ENCODE measurements at regions not wholly inside any gene's neighbourhood (a gene's known extent, or its start where the extent isn't known, plus 50 kb on each side); places are given as distances from the start of the nearest gene placed in this dataset.

DNA sequence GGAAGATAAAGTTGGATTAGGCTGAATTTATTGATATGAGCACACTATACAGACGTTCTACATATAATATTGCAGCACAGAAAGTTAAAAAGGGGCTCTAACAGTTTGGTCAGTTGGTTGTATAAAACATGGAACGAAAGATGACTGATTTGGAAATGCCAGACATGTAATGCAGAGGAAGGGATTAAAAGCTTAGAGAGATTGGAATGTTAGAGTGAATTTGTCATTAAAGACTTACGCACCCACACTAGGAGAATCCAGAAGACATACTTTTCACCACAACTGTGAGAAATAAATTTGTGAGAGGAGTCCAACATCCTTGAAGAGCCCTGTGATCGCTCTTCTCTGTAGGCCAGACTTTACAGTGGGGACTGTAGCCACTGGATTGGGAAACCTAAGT, 134.7 kb downstream of the GPR63 start (continued):
- TF ChIP-seq CBX8 (IDR thresholded peaks at IDR 0.05; ENCODE audit: borderline replicate concordance, low read depth, low read length) (no peak), FOSL1 (IDR thresholded peaks at IDR 0.05; ENCODE audit: insufficient read depth, low read depth, low read length) (no peak), JUND (IDR thresholded peaks at IDR 0.05; ENCODE audit: low read length) (no peak), SIN3A (conservative IDR thresholded peaks at IDR 0.05 in 1 of 2, IDR thresholded peaks at IDR 0.05 in 1 of 2; ENCODE audit: low read depth in 1 of 2, low read length in 2 of 2) (no peak)
